ENCODE measurements at regions not wholly inside any gene's neighbourhood (a gene's known extent, or its start where the extent isn't known, plus 50 kb on each side); places are given as distances from the start of the nearest gene placed in this dataset.

DNA sequence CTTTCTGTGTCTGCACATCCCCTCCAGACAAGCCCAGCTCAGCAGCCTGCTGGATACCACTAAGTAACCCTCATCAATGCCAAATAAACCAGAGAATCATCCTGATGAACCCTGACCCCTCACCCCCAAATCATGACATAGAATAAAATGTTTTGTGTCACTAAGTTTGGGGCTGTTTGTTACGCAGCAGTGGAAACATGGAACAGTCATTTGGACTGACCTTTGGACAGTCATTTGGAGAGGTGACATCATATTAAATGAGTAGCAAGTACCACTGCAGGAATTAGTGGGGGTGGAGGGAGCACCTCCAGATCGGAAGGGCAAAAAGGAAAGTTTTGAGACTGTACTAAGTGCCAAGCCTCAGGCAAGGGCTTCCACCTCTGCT lies 55.6 kb upstream of the MSX1 start:
- no peak for TF ChIP-seq EZH2 (IDR thresholded peaks at IDR 0.05; ENCODE audit: low read depth)
- no peak for TF ChIP-seq CTCF (conservative IDR thresholded peaks at IDR 0.05)

All from PC-9 (cell line).